OCI-LY1 (cell line): ENCODE measurements at regions not wholly inside any gene's neighbourhood (a gene's known extent, or its start where the extent isn't known, plus 50 kb on each side); places are given as distances from the start of the nearest gene placed in this dataset.

Experiments
- H2AFZ ChIP-seq: fragments of 200-600 bp; sonication (generic), shearing (Covaris generic); 2 replicates; pipeline ENCODE4 v1.6.0; 2014; ENCODE audit warnings: antibody characterized with exemption, mild to moderate bottlenecking, low read length
- H3F3A ChIP-seq: fragments of 200-600 bp; sonication (generic), shearing (Covaris generic); 2 replicates; pipeline ENCODE4 v1.6.0; 2014; ENCODE audit warnings: mild to moderate bottlenecking, antibody characterized with exemption, low read length, moderate library complexity; ENCODE audit not compliant: insufficient read depth
- H3K27ac ChIP-seq: fragments of 200-600 bp; sonication (generic); 2 replicates; pipeline ENCODE4 v1.5.1; 2014; ENCODE audit warnings: low read length, mixed run types, mild to moderate bottlenecking, low read depth; ENCODE audit not compliant: poor library complexity, severe bottlenecking
- H3K27me3 ChIP-seq: fragments of 200-600 bp; sonication (generic); 2 replicates; pipeline ENCODE4 v1.6.0; 2014; ENCODE audit warnings: antibody characterized with exemption, mild to moderate bottlenecking, low read length, moderate library complexity; ENCODE audit not compliant: insufficient read depth
- H3K36me3 ChIP-seq: fragments of 200-600 bp; sonication (generic); 2 replicates; pipeline ENCODE4 v1.6.1; 2014; ENCODE audit warnings: mild to moderate bottlenecking, antibody characterized with exemption, low read length, moderate library complexity, mixed read lengths; ENCODE audit not compliant: insufficient read depth
- H3K4me1 ChIP-seq: fragments of 200-600 bp; sonication (generic); 2 replicates; pipeline ENCODE4 v1.5.1; 2014; ENCODE audit warnings: mild to moderate bottlenecking, low read length, moderate library complexity; ENCODE audit not compliant: insufficient read depth, severe bottlenecking
- H3K4me2 ChIP-seq: fragments of 200-600 bp; sonication (generic), shearing (Covaris generic); 2 replicates; pipeline ENCODE4 v1.6.1; 2014; ENCODE audit warnings: low read length
- H3K4me3 ChIP-seq: fragments of 200-600 bp; sonication (generic); 2 replicates; pipeline ENCODE4 v1.5.1; 2014; ENCODE audit warnings: low read length, low read depth, mild to moderate bottlenecking, mixed read lengths; ENCODE audit not compliant: poor library complexity, severe bottlenecking
- H3K79me2 ChIP-seq: fragments of 200-600 bp; shearing (Covaris generic); 2 replicates; pipeline ENCODE4 v1.6.1; 2016; ENCODE audit warnings: mixed run types, low read length, mixed read lengths; ENCODE audit not compliant: insufficient read depth
- H3K9ac ChIP-seq: fragments of 200-600 bp; sonication (generic), shearing (Covaris generic); 2 replicates; pipeline ENCODE4 v1.6.1; 2014; ENCODE audit warnings: mild to moderate bottlenecking, low read length, mixed read lengths
- H3K9me2 ChIP-seq: fragments of 200-600 bp; sonication (generic), shearing (Covaris generic); 2 replicates; pipeline ENCODE4 v1.6.1; 2014; ENCODE audit warnings: low read depth, mild to moderate bottlenecking, low read length, mixed read lengths
- H3K9me3 ChIP-seq: fragments of 200-600 bp; shearing (Covaris generic); 2 replicates; pipeline ENCODE4 v1.6.1; 2014; ENCODE audit warnings: low read length, mixed read lengths
- H4K20me1 ChIP-seq: fragments of 200-600 bp; sonication (generic), shearing (Covaris generic); 2 replicates; pipeline ENCODE4 v1.6.0; 2016; ENCODE audit warnings: mild to moderate bottlenecking, low read length; ENCODE audit not compliant: insufficient read depth
- EZH2 ChIP-seq: fragments of 200-600 bp; sonication (generic), shearing (Covaris generic); IDR thresholded peaks from 2 replicates; pipeline ENCODE4 v1.8.0; 2017; ENCODE audit warnings: borderline replicate concordance, mixed run types, mild to moderate bottlenecking, antibody characterized with exemption, low read length, moderate library complexity, mixed read lengths
- TF ChIP-seq, protein P1 (sequence below): fragments of 200-600 bp; sonication (generic), shearing (Covaris generic); IDR thresholded peaks from 2 replicates; pipeline ENCODE4 v1.5.1; 2017; ENCODE audit warnings: mild to moderate bottlenecking, antibody characterized with exemption, low read length, moderate library complexity, mixed read lengths

DNA sequence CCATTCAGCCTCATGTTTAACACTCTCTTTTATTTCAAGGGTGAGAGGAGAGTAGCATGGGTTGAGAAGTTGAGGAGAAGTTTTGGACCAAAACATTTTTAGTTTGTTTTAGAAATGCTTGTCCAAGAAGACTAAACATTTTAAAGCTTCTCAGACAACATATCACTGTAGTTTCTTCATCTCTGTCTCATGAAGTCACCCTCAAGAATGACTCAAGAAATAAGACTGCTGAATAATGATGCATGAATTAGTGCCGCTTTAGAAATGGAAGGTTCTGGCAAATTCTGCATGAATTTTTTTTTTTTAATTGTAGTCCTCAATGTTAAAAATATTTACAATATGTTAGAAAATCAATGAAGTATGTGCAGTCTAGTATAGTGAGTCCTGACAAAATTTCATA lies 422.7 kb upstream of the ARGLU1 start:
- no peak for TF ChIP-seq EZH2
- TF ChIP-seq, protein P1, sequence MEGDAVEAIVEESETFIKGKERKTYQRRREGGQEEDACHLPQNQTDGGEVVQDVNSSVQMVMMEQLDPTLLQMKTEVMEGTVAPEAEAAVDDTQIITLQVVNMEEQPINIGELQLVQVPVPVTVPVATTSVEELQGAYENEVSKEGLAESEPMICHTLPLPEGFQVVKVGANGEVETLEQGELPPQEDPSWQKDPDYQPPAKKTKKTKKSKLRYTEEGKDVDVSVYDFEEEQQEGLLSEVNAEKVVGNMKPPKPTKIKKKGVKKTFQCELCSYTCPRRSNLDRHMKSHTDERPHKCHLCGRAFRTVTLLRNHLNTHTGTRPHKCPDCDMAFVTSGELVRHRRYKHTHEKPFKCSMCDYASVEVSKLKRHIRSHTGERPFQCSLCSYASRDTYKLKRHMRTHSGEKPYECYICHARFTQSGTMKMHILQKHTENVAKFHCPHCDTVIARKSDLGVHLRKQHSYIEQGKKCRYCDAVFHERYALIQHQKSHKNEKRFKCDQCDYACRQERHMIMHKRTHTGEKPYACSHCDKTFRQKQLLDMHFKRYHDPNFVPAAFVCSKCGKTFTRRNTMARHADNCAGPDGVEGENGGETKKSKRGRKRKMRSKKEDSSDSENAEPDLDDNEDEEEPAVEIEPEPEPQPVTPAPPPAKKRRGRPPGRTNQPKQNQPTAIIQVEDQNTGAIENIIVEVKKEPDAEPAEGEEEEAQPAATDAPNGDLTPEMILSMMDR: no peak
- Histone ChIP-seq H3K27ac (no peak overlapping the region), H3K9me3 (no peaks in the 10 kb centered on the region), H3K79me2 (no peaks in the 10 kb centered on the region), H3K9me2 (no peaks in the 10 kb centered on the region), H3K4me3 (no peak overlapping the region), H4K20me1 (no peaks in the 10 kb centered on the region), H3K27me3 (no peaks in the 10 kb centered on the region), H3F3A (no peaks in the 10 kb centered on the region), H3K36me3 (no peaks in the 10 kb centered on the region), H3K9ac (no peak overlapping the region), H2AFZ (no peak overlapping the region), H3K4me1 (no peaks in the 10 kb centered on the region), H3K4me2 (no peak overlapping the region)

DNA sequence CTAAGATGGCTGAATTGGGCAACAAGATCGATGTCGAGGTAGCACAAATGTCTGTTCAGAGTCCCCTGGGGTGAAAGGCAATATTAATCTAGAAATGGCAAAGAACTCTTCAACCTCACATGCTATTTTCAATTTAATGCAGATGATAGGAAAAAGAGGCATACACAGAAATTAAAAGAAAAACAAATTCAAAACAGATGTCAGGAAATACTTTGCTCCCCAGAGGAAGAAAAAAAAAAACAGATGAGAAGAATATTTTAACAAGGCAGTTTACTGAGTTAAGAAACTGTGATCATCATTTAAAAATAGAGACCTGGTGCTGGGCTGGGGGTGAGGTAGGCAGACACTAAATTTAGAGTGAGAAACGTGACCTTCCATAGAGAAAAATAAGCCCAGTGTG lies 421.9 kb upstream of the ARGLU1 start:
- H3K4me3 ChIP-seq: no peak overlapping the region
- TF ChIP-seq, protein P1: no peak
- no peak for TF ChIP-seq EZH2
- H3K9ac ChIP-seq: no peak overlapping the region
- H3K4me2 ChIP-seq: no peak overlapping the region
- no peaks in the 10 kb centered on the region for H3K27me3 ChIP-seq
- no peaks in the 10 kb centered on the region for H3K79me2 ChIP-seq
- H3K4me1 ChIP-seq: no peaks in the 10 kb centered on the region
- H3K9me3 ChIP-seq: no peaks in the 10 kb centered on the region
- H3K9me2 ChIP-seq: no peaks in the 10 kb centered on the region
- H3K27ac ChIP-seq: no peak overlapping the region
- H4K20me1 ChIP-seq: no peaks in the 10 kb centered on the region
- H3K36me3 ChIP-seq: no peaks in the 10 kb centered on the region
- no peaks in the 10 kb centered on the region for H3F3A ChIP-seq
- H2AFZ ChIP-seq: no peak overlapping the region

DNA sequence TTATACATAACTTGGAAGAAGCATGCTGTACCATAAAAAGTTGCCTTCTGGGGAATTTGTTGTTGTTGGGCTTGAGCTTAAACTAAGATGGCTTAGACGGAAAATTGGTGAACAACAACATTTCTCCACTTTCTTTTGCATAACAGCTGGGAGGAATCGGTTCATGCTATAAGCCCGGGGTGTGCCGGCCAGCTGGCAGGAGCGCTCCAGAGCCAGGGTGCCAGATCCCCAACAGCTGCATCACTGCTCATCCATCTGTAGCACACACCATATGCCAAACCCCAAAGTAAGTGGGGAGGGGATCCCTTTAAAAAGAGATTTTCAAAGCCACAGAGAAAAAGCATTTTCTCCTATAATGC lies 419.5 kb upstream of the ARGLU1 start:
- Histone ChIP-seq H3K27me3 (no peaks in the 10 kb centered on the region), H3K9me2 (no peaks in the 10 kb centered on the region), H4K20me1 (no peaks in the 10 kb centered on the region), H3K9ac (no peak overlapping the region), H3K79me2 (no peaks in the 10 kb centered on the region), H3K4me3 (no peak overlapping the region), H3K4me1 (no peaks in the 10 kb centered on the region), H3K9me3 (no peaks in the 10 kb centered on the region), H3K36me3 (no peaks in the 10 kb centered on the region), H2AFZ (no peak overlapping the region), H3K27ac (no peak overlapping the region), H3K4me2 (no peak overlapping the region), H3F3A (no peaks in the 10 kb centered on the region)
- TF ChIP-seq EZH2: no peak
- TF ChIP-seq, protein P1: no peak
